Suprapubic skin (tissue), 3 donors: ENCODE measurements at regions not wholly inside any gene's neighbourhood (a gene's known extent, or its start where the extent isn't known, plus 50 kb on each side); places are given as distances from the start of the nearest gene placed in this dataset.

Experiments
- EP300 ChIP-seq: sonication (generic); formaldehyde crosslinking; IDR thresholded peaks from one replicate; pipeline ENCODE4 v1.6.1; 2017; ENCODE audit warnings: antibody characterized with exemption
- POLR2A ChIP-seq, 2 donors: fragments of 450-650 bp; IDR thresholded peaks; one replicate each; pipeline ENCODE4 v1.6.1; 2017; ENCODE audit warnings: antibody characterized with exemption in 2 of 2, mild to moderate bottlenecking in 2 of 2, moderate library complexity in 2 of 2
- TF ChIP-seq, protein P1 (sequence below), 2 donors: fragments of 200-600 bp in 1 of 2; fragments of 450-650 bp in 1 of 2; sonication (generic) in 1 of 2; IDR thresholded peaks; one replicate each; pipeline ENCODE4 v1.5.1; 2016 to 2019; ENCODE audit warnings: antibody characterized with exemption in 2 of 2, mild to moderate bottlenecking in 1 of 2, moderate library complexity in 1 of 2

DNA sequence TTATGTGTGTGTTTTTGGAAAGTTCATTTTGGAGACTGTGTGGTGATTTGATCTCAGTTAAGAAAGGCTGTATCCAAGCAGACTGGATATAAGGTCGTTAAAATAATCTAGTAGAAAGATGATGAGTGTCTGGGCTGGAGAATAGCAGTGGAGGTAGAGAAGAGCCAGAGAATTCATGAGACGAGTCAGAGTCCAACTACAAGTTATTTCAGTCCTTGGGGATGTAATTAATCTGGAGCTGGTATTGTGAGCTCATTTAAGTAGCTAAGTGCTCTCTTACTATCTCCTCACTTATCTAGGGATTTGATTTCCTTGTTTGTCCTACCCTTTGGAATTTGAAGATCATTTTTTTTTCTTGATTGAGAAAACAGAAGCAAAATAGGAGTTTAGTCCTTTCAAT, 1219.0 kb upstream of the ADGRL4 start:
- TF ChIP-seq, protein P1, sequence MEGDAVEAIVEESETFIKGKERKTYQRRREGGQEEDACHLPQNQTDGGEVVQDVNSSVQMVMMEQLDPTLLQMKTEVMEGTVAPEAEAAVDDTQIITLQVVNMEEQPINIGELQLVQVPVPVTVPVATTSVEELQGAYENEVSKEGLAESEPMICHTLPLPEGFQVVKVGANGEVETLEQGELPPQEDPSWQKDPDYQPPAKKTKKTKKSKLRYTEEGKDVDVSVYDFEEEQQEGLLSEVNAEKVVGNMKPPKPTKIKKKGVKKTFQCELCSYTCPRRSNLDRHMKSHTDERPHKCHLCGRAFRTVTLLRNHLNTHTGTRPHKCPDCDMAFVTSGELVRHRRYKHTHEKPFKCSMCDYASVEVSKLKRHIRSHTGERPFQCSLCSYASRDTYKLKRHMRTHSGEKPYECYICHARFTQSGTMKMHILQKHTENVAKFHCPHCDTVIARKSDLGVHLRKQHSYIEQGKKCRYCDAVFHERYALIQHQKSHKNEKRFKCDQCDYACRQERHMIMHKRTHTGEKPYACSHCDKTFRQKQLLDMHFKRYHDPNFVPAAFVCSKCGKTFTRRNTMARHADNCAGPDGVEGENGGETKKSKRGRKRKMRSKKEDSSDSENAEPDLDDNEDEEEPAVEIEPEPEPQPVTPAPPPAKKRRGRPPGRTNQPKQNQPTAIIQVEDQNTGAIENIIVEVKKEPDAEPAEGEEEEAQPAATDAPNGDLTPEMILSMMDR (IDR thresholded peaks at IDR 0.05), result no peak
- TF ChIP-seq POLR2A (IDR thresholded peaks at IDR 0.05) (no peak), EP300 (no peak)
